ENCODE measurements at regions not wholly inside any gene's neighbourhood (a gene's known extent, or its start where the extent isn't known, plus 50 kb on each side); places are given as distances from the start of the nearest gene placed in this dataset.
"Not testable (repeated sequence)": the region's sequence is repeated elsewhere in the genome, so short reads cannot be mapped to it uniquely, and the experiment has no call there.

DNA sequence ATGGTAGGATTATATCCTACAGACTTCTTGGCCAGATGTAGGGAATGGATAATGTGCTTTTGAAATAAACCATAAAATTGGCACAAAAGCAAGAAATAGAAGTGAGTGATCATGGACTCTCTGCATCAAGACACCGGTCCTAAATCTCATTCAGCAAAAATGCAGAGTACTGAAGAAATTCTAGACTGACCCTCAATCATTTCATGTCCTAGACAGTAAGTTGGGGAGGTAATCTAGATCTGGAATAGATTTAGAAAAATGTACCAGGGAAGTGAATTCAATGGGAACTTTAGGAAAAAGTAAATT, 69.7 kb upstream of the ADTRP start:
- no peak for TF ChIP-seq POLR2AphosphoS5 (IDR thresholded peaks at IDR 0.05; ENCODE audit: low read depth)
- DNase-seq (ENCODE audit: low read depth in 1 of 2, low spot score in 1 of 2) = no peak
- no peaks in the 10 kb centered on the region for H3K27me3 ChIP-seq (ENCODE audit: insufficient read depth, poor library complexity, severe bottlenecking)
- H3K4me3 ChIP-seq (replicated peaks; ENCODE audit: insufficient read depth, low read length) = no peak overlapping the region
- H3K27ac ChIP-seq (replicated peaks) = no peak overlapping the region

DNA sequence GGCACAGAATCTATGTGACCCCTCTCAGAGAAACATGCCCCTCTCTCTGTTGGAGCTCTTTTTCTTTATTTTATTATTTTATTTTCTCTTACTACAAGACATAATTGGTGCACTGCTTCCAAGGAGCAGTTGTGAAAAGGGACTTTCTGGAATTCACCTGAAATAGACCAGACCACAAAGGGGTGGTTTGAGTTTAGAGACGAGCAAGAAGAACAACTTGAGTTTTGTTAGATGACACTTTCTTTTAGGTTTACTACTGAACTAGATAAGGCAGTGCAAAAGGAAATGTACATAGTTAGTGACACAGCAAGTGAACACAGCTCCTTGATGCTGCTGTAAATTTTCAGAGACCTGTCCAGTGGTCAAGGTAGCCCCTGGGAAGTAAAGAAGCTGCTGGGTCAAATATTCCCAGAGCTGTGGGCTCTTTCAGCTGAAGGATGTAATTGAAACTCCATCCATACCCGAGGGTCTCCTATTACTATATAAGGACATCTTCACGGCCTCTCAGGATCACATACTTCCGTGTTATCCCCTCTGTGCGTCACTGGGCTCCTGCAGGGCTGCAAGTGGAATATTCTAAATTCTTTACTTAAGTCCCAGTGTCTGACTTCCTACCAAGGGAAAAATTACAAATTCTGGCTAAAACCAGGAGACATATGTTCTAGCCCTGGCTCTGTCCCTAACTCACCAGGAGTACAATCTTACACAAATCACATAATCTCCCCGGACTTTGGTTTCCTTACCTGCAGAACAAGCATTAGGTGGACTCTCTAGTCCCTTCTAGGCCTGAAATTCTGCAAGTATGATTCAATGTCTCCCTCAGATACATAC, 69.1 kb upstream of the ADTRP start:
- TF ChIP-seq, protein P1, sequence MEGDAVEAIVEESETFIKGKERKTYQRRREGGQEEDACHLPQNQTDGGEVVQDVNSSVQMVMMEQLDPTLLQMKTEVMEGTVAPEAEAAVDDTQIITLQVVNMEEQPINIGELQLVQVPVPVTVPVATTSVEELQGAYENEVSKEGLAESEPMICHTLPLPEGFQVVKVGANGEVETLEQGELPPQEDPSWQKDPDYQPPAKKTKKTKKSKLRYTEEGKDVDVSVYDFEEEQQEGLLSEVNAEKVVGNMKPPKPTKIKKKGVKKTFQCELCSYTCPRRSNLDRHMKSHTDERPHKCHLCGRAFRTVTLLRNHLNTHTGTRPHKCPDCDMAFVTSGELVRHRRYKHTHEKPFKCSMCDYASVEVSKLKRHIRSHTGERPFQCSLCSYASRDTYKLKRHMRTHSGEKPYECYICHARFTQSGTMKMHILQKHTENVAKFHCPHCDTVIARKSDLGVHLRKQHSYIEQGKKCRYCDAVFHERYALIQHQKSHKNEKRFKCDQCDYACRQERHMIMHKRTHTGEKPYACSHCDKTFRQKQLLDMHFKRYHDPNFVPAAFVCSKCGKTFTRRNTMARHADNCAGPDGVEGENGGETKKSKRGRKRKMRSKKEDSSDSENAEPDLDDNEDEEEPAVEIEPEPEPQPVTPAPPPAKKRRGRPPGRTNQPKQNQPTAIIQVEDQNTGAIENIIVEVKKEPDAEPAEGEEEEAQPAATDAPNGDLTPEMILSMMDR (IDR thresholded peaks at IDR 0.05; ENCODE audit: insufficient read depth, low read length) = no peak
- no peak for TF ChIP-seq SPI1 (IDR thresholded peaks at IDR 0.05; ENCODE audit: borderline replicate concordance, low read depth)
- TF ChIP-seq, protein P2, sequence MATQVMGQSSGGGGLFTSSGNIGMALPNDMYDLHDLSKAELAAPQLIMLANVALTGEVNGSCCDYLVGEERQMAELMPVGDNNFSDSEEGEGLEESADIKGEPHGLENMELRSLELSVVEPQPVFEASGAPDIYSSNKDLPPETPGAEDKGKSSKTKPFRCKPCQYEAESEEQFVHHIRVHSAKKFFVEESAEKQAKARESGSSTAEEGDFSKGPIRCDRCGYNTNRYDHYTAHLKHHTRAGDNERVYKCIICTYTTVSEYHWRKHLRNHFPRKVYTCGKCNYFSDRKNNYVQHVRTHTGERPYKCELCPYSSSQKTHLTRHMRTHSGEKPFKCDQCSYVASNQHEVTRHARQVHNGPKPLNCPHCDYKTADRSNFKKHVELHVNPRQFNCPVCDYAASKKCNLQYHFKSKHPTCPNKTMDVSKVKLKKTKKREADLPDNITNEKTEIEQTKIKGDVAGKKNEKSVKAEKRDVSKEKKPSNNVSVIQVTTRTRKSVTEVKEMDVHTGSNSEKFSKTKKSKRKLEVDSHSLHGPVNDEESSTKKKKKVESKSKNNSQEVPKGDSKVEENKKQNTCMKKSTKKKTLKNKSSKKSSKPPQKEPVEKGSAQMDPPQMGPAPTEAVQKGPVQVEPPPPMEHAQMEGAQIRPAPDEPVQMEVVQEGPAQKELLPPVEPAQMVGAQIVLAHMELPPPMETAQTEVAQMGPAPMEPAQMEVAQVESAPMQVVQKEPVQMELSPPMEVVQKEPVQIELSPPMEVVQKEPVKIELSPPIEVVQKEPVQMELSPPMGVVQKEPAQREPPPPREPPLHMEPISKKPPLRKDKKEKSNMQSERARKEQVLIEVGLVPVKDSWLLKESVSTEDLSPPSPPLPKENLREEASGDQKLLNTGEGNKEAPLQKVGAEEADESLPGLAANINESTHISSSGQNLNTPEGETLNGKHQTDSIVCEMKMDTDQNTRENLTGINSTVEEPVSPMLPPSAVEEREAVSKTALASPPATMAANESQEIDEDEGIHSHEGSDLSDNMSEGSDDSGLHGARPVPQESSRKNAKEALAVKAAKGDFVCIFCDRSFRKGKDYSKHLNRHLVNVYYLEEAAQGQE (IDR thresholded peaks at IDR 0.05; ENCODE audit: insufficient replicate concordance, low read depth) = no peak
- Histone ChIP-seq H3K27ac (replicated peaks) (no peak overlapping the region), H3K27me3 (ENCODE audit: insufficient read depth, poor library complexity, severe bottlenecking) (no peaks in the 10 kb centered on the region), H3K4me3 (replicated peaks; ENCODE audit: insufficient read depth, low read length) (no peak overlapping the region)
- DNase-seq (ENCODE audit: low read depth in 1 of 2, low spot score in 1 of 2) = no peak

DNA sequence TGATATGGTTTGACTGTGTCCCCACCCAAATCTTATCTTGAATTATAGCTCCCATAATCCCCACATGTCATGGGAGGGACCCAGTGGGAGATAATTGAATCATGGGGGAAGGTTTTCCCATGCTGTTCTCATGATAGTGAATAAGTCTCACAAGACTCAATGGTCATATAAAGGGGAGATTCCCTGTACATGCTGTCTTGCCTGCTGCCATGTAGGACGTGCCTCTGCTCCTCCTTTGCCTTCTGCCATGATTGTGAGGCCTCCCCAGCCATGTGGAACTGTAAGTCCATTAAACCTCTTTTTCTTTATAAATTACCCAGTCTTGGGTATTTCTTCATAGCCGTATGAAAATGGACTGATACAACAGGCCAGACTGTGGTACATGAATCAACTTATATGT, 68.5 kb upstream of the ADTRP start:
- H3K27ac ChIP-seq (replicated peaks); DNase-seq (ENCODE audit: low read depth in 1 of 2, low spot score in 1 of 2); H3K4me3 ChIP-seq (replicated peaks; ENCODE audit: insufficient read depth, low read length); H3K27me3 ChIP-seq (ENCODE audit: insufficient read depth, poor library complexity, severe bottlenecking): not testable (repeated sequence)

DNA sequence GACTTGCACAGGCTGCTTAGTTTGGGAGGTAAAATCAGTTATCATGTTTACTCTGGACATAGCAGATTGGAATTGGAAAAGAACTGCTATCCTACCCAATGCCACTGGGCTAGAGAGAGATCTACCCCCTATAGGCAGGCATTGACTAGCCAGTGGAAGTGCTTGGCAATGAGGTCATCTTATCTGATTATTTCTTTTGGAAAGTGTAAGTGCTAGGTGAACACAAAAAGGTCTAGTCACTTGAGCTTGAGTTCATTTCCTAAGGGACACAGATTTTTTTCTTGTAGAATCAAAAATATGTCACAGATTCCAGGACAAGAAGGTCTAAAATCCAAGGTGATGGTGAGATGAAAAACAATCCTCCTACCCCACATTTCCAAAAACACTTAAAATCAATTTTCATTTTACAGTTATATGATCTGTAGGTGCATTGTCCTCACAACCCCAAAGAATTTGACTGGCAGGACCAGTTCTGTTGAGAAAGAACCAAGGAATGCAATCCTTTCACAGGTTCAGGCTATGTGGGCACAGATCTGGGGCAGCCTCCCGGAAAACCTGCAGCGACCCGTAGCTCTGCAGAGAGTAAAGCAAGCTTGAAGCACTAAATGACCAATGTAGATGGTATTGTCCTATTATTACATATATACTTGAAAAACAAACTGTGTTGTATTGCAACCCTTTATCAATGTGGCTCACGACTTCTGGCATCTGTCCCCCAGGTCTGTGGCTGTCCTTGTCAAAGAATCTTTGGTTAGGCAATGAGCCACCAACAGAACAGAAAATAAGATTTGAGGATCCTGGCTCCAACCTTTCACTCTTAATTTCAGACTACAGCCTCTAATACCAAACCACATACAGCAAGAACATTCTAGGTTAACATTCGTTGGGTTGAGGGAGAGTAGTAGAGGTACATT, 67.3 kb upstream of the ADTRP start:
- TF ChIP-seq POLR2AphosphoS5 (IDR thresholded peaks at IDR 0.05; ENCODE audit: low read depth) (no peak), GABPA (IDR thresholded peaks at IDR 0.05; ENCODE audit: low read depth) (no peak), SPI1 (IDR thresholded peaks at IDR 0.05; ENCODE audit: borderline replicate concordance, low read depth) (no peak)
- TF ChIP-seq, protein P1 (IDR thresholded peaks at IDR 0.05; ENCODE audit: insufficient read depth, low read length) = no peak
- TF ChIP-seq, protein P2 (IDR thresholded peaks at IDR 0.05; ENCODE audit: insufficient replicate concordance, low read depth) = no peak
- H3K27me3 ChIP-seq (ENCODE audit: insufficient read depth, poor library complexity, severe bottlenecking) = no peaks in the 10 kb centered on the region
- H3K4me3 ChIP-seq (replicated peaks; ENCODE audit: insufficient read depth, low read length) = no peak overlapping the region
- DNase-seq (ENCODE audit: low read depth in 1 of 2, low spot score in 1 of 2) = no peak
- H3K27ac ChIP-seq (replicated peaks) = no peak overlapping the region

DNA sequence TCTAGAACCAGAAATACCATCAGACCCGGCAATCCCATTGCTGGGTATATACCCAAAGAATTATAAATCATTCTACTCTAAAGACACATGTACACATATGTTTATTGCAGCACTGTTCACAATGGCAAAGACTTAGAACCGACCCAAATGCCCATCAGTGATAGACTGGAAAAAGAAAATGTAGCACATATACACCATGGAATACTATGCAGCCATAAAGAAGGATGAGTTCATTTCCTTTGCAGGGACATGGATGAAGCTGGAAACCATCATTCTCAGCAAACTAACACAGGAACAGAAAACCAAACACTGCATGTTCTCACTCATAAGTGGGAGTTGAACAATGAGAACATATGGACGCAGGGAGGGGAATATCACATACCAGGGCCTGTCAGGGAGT, 64.2 kb upstream of the ADTRP start:
- H3K27me3 ChIP-seq (ENCODE audit: insufficient read depth, poor library complexity, severe bottlenecking); H3K4me3 ChIP-seq (replicated peaks; ENCODE audit: insufficient read depth, low read length); H3K27ac ChIP-seq (replicated peaks); DNase-seq (ENCODE audit: low read depth in 1 of 2, low spot score in 1 of 2): not testable (repeated sequence)

All from HL-60 (cell line).